Sigmoid colon (tissue), 4 donors: ENCODE measurements at regions not wholly inside any gene's neighbourhood (a gene's known extent, or its start where the extent isn't known, plus 50 kb on each side); places are given as distances from the start of the nearest gene placed in this dataset.

Experiments used
- CTCF ChIP-seq, 4 experiments: fragments of 450-650 bp in 3 of 4; fragments of 200-600 bp in 1 of 4; IDR thresholded peaks; one replicate each; pipeline ENCODE4 v1.5.1; 2016 to 2019; ENCODE audit warnings: antibody characterized with exemption in 4 of 4, mild to moderate bottlenecking in 3 of 4, moderate library complexity in 2 of 4
- EP300 ChIP-seq, 4 donors: sonication (generic); formaldehyde crosslinking; IDR thresholded peaks; one replicate each; pipeline ENCODE4 v1.6.1; 2017; ENCODE audit warnings: antibody characterized with exemption in 4 of 4
- POLR2A ChIP-seq, 2 donors: fragments of 450-650 bp; IDR thresholded peaks; one replicate each; pipeline ENCODE4 v1.6.1; 2016; ENCODE audit warnings: antibody characterized with exemption in 2 of 2, mild to moderate bottlenecking in 2 of 2, moderate library complexity in 2 of 2
- POLR2AphosphoS5 ChIP-seq, 4 donors: sonication (generic); formaldehyde crosslinking; IDR thresholded peaks; one replicate each; pipeline ENCODE4 v1.6.1; 2017; ENCODE audit warnings: antibody characterized with exemption in 4 of 4

- TF ChIP-seq POLR2A (IDR thresholded peaks at IDR 0.05) (no peak), CTCF (IDR thresholded peaks at IDR 0.05) (no peak), EP300 (IDR thresholded peaks at IDR 0.05) (no peak), POLR2AphosphoS5 (IDR thresholded peaks at IDR 0.05) (no peak)
Measured at GRCh38 chr10:89134963-89135362, 72.2 kb downstream of the CH25H start.
